ENCODE measurements at regions not wholly inside any gene's neighbourhood (a gene's known extent, or its start where the extent isn't known, plus 50 kb on each side); places are given as distances from the start of the nearest gene placed in this dataset.
"Not testable (repeated sequence)": the region's sequence is repeated elsewhere in the genome, so short reads cannot be mapped to it uniquely, and the experiment has no call there.

- DNase-seq: no peak
Measured at GRCh38 chr17:51439395-51440229, 179.3 kb downstream of the UTP18 start.

DNA sequence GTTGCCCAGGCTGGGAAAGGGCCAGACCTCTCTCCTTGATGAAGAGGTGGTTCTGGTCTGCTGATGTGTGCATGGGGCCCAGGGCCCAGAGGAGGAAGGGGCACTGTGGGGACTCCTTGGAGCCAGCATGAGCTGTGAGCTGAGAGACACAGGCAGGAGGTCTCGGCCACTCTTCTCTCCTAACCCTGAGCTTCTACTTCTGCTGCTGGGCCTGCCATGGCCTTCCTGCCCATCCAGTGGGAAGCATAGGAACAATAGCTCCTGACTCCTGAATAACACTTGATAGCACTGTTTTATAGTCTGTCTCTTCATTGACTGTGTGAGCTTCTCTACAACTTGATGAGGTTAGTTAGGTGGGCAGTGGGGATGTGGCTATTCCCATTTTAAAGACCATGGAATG, 181.1 kb downstream of the UTP18 start:
- DNase-seq: no peak

DNA sequence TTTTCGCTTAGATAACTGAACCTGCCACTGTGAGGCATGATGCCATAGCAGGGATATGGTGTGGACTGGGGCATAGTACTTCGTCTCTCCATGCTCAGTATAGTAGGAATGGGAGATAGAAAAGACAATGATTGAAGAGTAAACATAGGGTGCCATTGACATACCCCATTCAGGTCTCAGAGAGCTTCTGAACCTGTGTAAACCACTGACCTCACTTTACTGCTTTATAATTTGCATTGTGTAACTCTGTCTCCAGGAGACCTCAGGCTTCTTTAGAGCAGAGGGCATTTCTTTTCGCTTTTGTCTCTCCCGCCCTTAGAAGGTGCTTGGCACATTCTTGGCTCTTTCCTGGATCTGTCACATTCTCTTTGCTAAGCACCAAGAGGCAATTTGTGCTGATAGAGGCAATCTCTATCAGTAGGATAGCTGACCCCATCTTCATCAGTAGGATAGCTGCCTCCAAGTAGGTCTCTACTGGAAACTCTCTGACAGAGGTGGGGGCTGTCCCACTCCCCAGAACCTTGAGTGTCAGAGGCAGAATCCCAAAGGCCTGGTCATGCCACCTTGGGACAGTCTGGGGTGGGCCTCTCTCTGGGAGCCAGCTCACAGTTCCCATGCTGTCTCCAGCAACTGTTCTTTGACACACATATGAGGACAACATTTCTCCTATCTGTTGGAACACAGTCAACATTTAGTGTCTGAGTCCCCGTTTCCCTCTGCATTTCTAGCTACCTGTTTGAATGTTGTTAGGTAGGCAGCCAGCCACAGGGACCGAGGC, 181.9 kb downstream of the UTP18 start:
- DNase-seq: no peak

- no peak for DNase-seq
Measured at GRCh38 chr17:51443646-51444045, 183.3 kb downstream of the UTP18 start.

DNA sequence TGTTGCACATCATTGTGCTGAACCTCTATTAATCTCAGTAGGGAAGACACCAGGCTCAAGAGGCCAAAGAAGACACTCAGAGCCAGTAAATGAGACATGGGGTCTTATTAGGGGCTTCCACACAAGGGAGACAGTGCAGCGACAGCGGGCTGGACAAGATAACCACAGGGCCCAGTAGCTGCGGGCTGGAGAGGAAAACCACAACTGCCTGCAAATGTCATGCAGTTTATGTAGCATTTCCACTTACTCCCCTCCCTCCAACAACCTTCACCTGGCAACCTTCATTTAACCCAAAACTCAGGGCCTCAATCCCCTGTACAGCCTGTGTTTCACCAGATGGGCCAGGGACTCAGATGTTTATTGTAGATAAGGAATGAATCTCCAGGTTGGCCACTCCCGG, 185.6 kb downstream of the UTP18 start:
- DNase-seq: no peak

GRCh38 chr17:51454456-51454978, 194.2 kb downstream of the UTP18 start:
- DNase-seq: no peak

GRCh38 chr17:51455211-51455610, 194.9 kb downstream of the UTP18 start:
- DNase-seq: no peak

DNA sequence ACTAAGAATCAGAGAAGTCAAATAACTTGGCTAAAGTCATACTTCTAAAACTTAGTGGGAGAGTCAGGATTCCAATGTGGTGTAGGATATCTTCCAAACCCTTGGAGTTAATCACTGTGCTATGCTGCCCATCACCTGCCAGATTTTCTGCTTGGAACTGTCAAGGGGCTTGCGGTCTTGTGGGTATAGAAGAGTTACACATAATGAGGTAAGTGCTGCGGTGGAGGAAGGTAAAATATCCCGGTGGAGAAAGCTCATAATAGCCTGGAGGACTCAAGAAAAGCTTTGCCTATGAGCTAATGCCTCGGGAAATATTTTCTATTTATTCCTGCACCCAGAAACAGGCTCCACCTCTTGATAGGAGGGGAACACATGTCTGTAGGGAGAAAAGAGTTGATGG, 195.6 kb downstream of the UTP18 start:
- no peak for DNase-seq

GRCh38 chr17:51456942-51457341, 196.6 kb downstream of the UTP18 start:
- no peak for DNase-seq

GRCh38 chr17:51461578-51462004, 201.2 kb downstream of the UTP18 start:
- DNase-seq: peak; percentile 51

DNA sequence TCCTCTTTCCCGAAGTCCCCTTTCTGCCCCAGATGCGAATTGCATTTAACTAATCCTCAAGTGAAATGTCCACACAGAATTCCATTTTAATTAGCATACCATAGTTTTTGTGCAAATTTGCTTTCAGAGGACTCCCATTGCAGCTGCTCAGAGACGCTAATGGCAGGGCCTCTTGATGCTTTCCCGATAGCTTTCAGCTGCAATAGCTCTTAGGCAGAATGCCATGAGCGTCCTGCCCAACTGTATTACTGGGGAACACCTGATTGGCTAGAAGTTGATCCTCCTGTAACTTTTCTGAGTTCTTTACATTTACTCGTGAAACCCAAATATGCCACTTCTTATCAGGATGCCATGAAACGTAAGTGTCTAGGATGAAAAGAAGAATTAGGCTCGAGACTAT, 203.0 kb downstream of the UTP18 start:
- DNase-seq: no peak

DNA sequence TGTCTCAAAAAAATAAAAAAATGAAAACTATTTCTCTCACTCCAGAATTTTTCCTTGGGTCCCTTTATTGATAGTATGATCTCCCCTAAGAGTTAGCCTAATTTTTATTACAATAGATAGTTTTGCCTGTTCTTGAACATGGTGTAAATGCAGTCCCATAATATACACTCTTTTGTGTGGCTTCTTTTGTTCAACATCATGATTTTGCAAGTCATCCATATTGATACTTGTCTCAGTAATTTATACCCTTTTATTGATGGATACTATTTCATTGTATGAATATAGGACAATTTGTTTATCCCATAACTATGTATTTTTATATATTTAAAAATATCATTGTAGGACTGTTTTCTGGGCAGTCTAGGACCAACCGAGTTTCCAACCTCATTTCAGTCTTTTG, 207.0 kb downstream of the UTP18 start:
- DNase-seq: no peak

- no peak for DNase-seq
Measured at GRCh38 chr17:51472670-51473205, 212.4 kb downstream of the UTP18 start.

GRCh38 chr17:51474764-51475163, 214.4 kb downstream of the UTP18 start:
- DNase-seq: no peak

- DNase-seq: no peak
Measured at GRCh38 chr17:51475730-51476129, 215.4 kb downstream of the UTP18 start.

DNA sequence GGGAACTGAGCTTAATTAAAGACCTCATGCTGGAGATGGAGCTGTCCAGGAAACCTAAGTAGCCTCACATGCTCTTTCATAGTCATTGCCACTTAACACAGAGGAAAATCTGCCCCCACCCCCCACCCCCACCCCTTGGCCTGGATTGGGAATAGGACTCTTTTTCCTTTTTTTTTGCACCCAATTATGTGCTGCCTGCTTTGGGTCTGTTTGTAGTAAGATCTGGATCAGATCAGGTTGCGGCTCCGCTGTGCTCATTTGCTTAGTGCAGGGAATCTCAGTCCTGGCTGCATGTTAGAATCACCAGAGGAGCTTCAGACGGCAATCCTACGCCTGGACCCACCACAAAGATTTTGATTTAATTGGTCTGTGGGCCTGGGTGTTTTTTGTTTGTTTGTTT, 219.0 kb downstream of the UTP18 start:
- no peak for DNase-seq

DNA sequence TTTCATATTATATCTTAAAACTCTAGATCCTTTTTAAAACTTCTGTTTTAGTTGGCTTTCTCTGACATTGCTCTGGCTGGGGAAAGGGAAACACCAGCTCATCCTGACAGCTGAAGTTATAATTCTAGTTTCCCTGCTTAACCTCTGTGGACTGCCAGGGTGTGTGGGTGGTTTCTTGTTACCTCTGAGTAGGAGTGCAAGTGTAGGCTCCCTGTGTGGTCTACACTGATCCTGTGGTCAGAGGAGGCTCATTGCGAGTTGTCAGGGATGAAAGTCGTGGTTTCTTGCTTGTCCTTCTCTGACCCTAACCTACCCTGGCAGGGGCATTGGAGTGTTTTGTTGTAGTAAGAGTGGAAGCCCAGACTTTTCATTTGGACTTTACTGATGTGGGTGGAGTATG, 221.0 kb downstream of the UTP18 start:
- DNase-seq: no peak

DNA sequence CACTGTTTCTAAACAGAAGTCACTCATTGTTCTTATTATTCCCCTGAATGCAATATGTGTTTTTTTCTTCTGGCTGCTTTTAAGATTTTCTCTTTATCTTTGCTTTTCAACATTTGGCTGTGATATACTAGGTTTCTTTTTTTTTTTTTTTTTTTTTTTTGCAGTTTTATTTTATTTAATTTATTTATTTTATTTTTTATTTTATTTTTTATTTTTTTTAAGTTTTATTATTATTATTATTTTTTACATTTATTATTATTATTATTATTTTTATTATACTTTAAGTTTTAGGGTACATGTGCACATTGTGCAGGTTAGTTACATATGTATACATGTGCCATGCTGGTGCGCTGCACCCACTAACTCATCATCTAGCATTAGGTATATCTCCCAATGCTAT, 221.9 kb downstream of the UTP18 start:
- not testable (repeated sequence) for DNase-seq

- no peak for DNase-seq
Measured at GRCh38 chr17:51486091-51486490, 225.7 kb downstream of the UTP18 start.

GRCh38 chr17:51486885-51487520, 226.7 kb downstream of the UTP18 start:
- DNase-seq: no peak

DNA sequence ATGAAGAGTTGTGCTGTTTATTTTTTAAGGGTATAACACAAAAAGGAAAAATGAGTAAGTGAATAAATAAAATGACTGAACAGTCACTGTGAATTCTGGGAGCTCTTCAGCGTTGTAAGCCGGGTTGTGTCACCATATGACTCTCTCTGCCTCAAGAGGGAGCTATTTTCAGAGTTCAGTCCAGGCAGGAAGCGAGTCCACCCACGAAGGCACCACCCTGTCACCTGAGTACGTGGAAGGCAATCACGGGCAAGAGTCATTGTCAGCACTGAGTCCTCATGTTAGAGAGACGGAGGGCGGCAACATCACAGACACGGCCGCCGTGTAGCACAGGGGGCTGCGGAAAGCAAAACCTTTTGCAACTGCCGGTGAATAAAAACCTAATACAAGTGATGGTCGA, 227.6 kb downstream of the UTP18 start:
- peak; percentile 20 for DNase-seq

DNA sequence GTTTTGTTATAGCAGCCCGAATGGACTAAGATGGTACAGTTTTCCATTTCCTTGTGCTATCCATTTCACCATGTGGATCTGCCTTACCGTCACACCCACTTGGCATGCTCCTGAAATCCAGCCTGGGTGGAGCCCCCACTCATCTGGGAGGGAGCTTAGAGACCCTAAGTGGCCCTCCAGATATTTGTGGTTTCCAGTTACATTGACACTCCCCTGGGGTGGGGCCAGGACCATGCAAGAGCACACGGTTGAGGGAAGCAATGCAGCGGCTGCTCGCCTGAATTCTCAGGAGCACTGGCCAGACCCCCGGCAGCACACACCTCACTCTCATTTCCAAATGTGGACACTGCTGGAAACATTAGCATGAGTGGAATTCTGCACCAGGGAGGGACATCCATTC, 231.1 kb downstream of the UTP18 start:
- DNase-seq: no peak

- no peak for DNase-seq
Measured at GRCh38 chr17:51493206-51493605, 232.9 kb downstream of the UTP18 start.
